Lower leg skin (tissue), 3 donors: ENCODE measurements at regions not wholly inside any gene's neighbourhood (a gene's known extent, or its start where the extent isn't known, plus 50 kb on each side); places are given as distances from the start of the nearest gene placed in this dataset.

Source experiments
- POLR2A ChIP-seq, 2 donors: fragments of 450-650 bp; IDR thresholded peaks; one replicate each; pipeline ENCODE4 v1.6.1; 2016 to 2017; ENCODE audit warnings: antibody characterized with exemption in 2 of 2, mild to moderate bottlenecking in 1 of 2, moderate library complexity in 1 of 2
- TF ChIP-seq, protein P1 (sequence below), 3 donors: fragments of 450-650 bp; IDR thresholded peaks; one replicate each; pipeline ENCODE4 v1.5.1; 2016; ENCODE audit warnings: antibody characterized with exemption in 3 of 3, mild to moderate bottlenecking in 3 of 3, moderate library complexity in 2 of 3

DNA sequence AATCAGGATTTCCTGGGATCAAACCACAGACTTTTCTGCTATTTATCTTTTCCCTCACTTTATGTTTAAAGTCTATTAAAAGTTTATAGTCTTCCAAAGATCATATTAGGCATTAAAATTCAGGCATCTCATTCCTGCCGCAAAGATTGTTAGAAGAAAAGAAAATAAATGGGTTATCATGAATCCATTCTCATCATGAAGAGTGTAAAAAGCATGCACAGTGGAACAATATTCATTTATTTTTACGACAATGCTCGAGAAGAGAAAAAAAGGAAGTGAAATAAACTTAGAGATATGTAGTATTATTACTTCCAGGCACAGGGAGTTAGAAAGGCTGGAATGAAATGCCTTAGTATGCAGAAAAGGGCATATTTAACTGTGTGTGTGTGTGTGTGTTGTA lies 213.7 kb upstream of the PLSCR5 start:
- TF ChIP-seq, protein P1, sequence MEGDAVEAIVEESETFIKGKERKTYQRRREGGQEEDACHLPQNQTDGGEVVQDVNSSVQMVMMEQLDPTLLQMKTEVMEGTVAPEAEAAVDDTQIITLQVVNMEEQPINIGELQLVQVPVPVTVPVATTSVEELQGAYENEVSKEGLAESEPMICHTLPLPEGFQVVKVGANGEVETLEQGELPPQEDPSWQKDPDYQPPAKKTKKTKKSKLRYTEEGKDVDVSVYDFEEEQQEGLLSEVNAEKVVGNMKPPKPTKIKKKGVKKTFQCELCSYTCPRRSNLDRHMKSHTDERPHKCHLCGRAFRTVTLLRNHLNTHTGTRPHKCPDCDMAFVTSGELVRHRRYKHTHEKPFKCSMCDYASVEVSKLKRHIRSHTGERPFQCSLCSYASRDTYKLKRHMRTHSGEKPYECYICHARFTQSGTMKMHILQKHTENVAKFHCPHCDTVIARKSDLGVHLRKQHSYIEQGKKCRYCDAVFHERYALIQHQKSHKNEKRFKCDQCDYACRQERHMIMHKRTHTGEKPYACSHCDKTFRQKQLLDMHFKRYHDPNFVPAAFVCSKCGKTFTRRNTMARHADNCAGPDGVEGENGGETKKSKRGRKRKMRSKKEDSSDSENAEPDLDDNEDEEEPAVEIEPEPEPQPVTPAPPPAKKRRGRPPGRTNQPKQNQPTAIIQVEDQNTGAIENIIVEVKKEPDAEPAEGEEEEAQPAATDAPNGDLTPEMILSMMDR (IDR thresholded peaks at IDR 0.05) = no peak
- no peak for TF ChIP-seq POLR2A (IDR thresholded peaks at IDR 0.05)
